Stomach (tissue), 4 donors: ENCODE measurements at regions not wholly inside any gene's neighbourhood (a gene's known extent, or its start where the extent isn't known, plus 50 kb on each side); places are given as distances from the start of the nearest gene placed in this dataset.

Source experiments
- CTCF ChIP-seq, 7 experiments: fragments of 450-650 bp in 4 of 7; fragments of 200-600 bp in 3 of 7; sonication (generic) in 3 of 7; IDR thresholded peaks; one replicate each; pipeline ENCODE4 v1.5.1; 2016 to 2019; ENCODE audit warnings: antibody characterized with exemption in 7 of 7, control low read depth in 2 of 7, mild to moderate bottlenecking in 1 of 7
- POLR2A ChIP-seq, 4 donors: fragments of 450-650 bp; IDR thresholded peaks; one replicate each; pipeline ENCODE4 v1.6.1; 2016; ENCODE audit warnings: antibody characterized with exemption in 4 of 4, control low read depth in 2 of 4, mild to moderate bottlenecking in 1 of 4, moderate library complexity in 1 of 4
- POLR2AphosphoS5 ChIP-seq, 3 donors: sonication (generic); formaldehyde crosslinking; IDR thresholded peaks; one replicate each; pipeline ENCODE4 v1.6.1; 2016; ENCODE audit warnings: antibody characterized with exemption in 3 of 3

- TF ChIP-seq CTCF (IDR thresholded peaks at IDR 0.05) (no peak), POLR2A (IDR thresholded peaks at IDR 0.05) (no peak), POLR2AphosphoS5 (IDR thresholded peaks at IDR 0.05) (no peak)
These were observed 73.3 kb upstream of the TNKS2 start for GRCh38 chr10:91724933-91725332.
